Naive thymus-derived CD4-positive, alpha-beta T cell (primary cell): ENCODE measurements at regions not wholly inside any gene's neighbourhood (a gene's known extent, or its start where the extent isn't known, plus 50 kb on each side); places are given as distances from the start of the nearest gene placed in this dataset.

Experiments used
- ATAC-seq: fragments of 150-1000 bp; cut with Tn5 transposase; 2 replicates; pipeline ENCODE4 v1.10.0; 2021; ENCODE audit warnings: mild to moderate bottlenecking, moderate library complexity
- CTCF ChIA-PET: fragments of 350-600 bp; sonication (Branson Sonifier 250); formaldehyde crosslinking; loops from one replicate; lab custom pipeline; 2021; ENCODE audit warnings: antibody characterized with exemption; lab: Charles Lee
- POLR2A ChIA-PET: fragments of 350-600 bp; sonication (Branson Sonifier 250); formaldehyde crosslinking; loops from one replicate; lab custom pipeline; 2021; ENCODE audit warnings: antibody characterized with exemption, inconsistent platforms; lab: Charles Lee
- DNase-seq, 9 donors: peaks; one replicate each; pipeline versions ENCODE4 v3.0.0 to v3.0.0-alpha.2; 2020 to 2022; ENCODE audit warnings: mixed read lengths in 1 of 9
- H3K27ac ChIP-seq: one replicate; pipeline ENCODE4 v1.7.0; 2013; ENCODE audit warnings: mild to moderate bottlenecking, low read depth, low read length, moderate library complexity
- H3K27me3 ChIP-seq, 2 donors: one replicate each; pipeline ENCODE4 v1.7.0; 2013; ENCODE audit warnings: low read length in 2 of 2, mild to moderate bottlenecking in 2 of 2, moderate library complexity in 2 of 2; ENCODE audit not compliant: control insufficient read depth in 2 of 2, insufficient read depth in 2 of 2
- H3K36me3 ChIP-seq, 3 experiments: 1 replicate in 2 of 3; 2 replicates in 1 of 3; pipeline ENCODE4 v1.7.0; 2013; ENCODE audit warnings: low read length in 3 of 3, mild to moderate bottlenecking in 3 of 3, moderate library complexity in 1 of 3; ENCODE audit not compliant: insufficient read depth in 3 of 3, control insufficient read depth in 2 of 3
- H3K4me1 ChIP-seq, 2 donors: one replicate each; pipeline ENCODE4 v1.7.0; 2013; ENCODE audit warnings: low read length in 2 of 2, mild to moderate bottlenecking in 2 of 2, moderate library complexity in 1 of 2; ENCODE audit not compliant: control insufficient read depth in 2 of 2, insufficient read depth in 2 of 2
- H3K4me3 ChIP-seq: 2 replicates; pipeline ENCODE4 v1.7.0; 2013; ENCODE audit warnings: mild to moderate bottlenecking, low read length
- H3K9me3 ChIP-seq, 3 experiments: 1 replicate in 2 of 3; 2 replicates in 1 of 3; pipeline ENCODE4 v1.7.0; 2013; ENCODE audit warnings: low read length in 3 of 3; ENCODE audit not compliant: control insufficient read depth in 2 of 3
- H3K27ac Mint-ChIP-seq, 9 donors: one replicate each; pipeline ENCODE4 v1.8.0; 2020 to 2022; ENCODE audit warnings: mixed read lengths in 9 of 9, mild to moderate bottlenecking in 8 of 9, moderate library complexity in 5 of 9, inconsistent platforms in 2 of 9
- H3K27me3 Mint-ChIP-seq, 5 donors: one replicate each; pipeline ENCODE4 v1.8.0; 2021 to 2022; ENCODE audit warnings: mixed read lengths in 5 of 5, mild to moderate bottlenecking in 1 of 5
- H3K36me3 Mint-ChIP-seq, 5 donors: one replicate each; pipeline ENCODE4 v1.8.0; 2020 to 2022; ENCODE audit warnings: mixed read lengths in 5 of 5, mild to moderate bottlenecking in 3 of 5, inconsistent platforms in 1 of 5
- H3K4me1 Mint-ChIP-seq, 7 donors: one replicate each; pipeline ENCODE4 v1.8.0; 2020 to 2022; ENCODE audit warnings: mixed read lengths in 7 of 7, mild to moderate bottlenecking in 3 of 7, inconsistent platforms in 1 of 7
- H3K4me3 Mint-ChIP-seq, 10 donors: one replicate each; pipeline ENCODE4 v1.8.0; 2020 to 2022; ENCODE audit warnings: mild to moderate bottlenecking in 10 of 10, mixed read lengths in 10 of 10, moderate library complexity in 6 of 10, inconsistent platforms in 2 of 10
- H3K9me3 Mint-ChIP-seq, 11 donors: one replicate each; pipeline ENCODE4 v1.8.0; 2020 to 2022; ENCODE audit warnings: mixed read lengths in 11 of 11, mild to moderate bottlenecking in 4 of 11, inconsistent platforms in 1 of 11, moderate library complexity in 1 of 11
- intact Hi-C, 2 donors: fragments of 100-400 bp; cut with micrococcal nuclease; formaldehyde crosslinking; loops; one replicate each; pipeline ENCODE4 v1.15.1; 2023

DNA sequence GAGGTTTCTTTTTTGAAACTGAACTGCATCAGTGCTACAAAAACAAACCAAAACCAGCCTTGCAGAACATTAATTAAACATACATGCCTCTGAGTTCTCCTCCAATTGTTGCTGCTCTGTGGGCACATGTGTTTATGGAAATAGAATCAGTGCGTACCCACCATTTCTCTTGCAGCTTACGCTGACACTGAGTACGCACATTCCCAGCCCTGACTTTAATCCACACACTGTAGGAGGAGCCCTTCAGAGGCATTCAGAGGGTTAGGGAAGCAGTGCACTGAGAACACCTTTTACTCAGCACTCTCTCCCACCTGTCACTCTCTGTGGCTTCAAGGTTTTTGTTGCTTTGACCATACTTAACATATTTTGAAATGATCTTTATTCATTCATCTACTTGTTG is 250.5 kb upstream of the PWP1 start:
- no peaks in the 10 kb centered on the region for H3K9me3 Mint-ChIP-seq
- no peaks in the 10 kb centered on the region for H3K27me3 ChIP-seq
- no peaks in the 10 kb centered on the region for H3K36me3 ChIP-seq
- peaks cover 0 to 22% (median 4%) of the 10 kb centered on the region in 5 donors for H3K36me3 Mint-ChIP-seq
- intact Hi-C loops: no loop called here
- H3K4me3 ChIP-seq: no peak overlapping the region
- H3K4me1 ChIP-seq: no peaks in the 10 kb centered on the region
- POLR2A ChIA-PET: no interaction called here
- peak overlapping the region in 1 of 10 donors; percentile 32 for H3K4me3 Mint-ChIP-seq
- no peak for DNase-seq
- no peak for ATAC-seq
- peaks cover 13 to 31% (median 23%) of the 10 kb centered on the region in 7 donors for H3K4me1 Mint-ChIP-seq
- H3K27ac ChIP-seq: no peak overlapping the region
- no peaks in the 10 kb centered on the region for H3K27me3 Mint-ChIP-seq
- H3K9me3 ChIP-seq: no peaks in the 10 kb centered on the region
- peak overlapping the region in 2 of 9 donors; percentile 0 to 25 for H3K27ac Mint-ChIP-seq
- CTCF ChIA-PET: no interaction called here

DNA sequence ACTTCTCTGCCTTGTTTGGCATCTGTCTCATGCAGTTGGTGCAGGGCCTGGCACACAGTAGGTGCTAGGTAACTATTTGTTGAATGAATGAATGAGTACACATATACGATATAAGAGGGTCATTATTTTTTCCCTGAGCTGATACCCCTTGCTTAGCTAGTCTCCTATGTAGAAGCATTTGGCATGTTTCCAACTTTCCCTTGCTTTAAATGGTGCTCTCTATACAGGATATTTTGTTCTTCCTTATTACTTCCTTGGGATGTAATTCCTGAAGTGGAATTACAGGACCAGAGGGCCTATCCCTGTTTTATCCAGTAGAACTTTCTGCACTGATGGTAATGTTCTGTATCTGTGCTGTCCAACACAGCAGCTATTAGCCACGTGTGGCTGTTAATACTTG is 250.1 kb upstream of the PWP1 start:
- H3K4me3 Mint-ChIP-seq: no peak overlapping the region

DNA sequence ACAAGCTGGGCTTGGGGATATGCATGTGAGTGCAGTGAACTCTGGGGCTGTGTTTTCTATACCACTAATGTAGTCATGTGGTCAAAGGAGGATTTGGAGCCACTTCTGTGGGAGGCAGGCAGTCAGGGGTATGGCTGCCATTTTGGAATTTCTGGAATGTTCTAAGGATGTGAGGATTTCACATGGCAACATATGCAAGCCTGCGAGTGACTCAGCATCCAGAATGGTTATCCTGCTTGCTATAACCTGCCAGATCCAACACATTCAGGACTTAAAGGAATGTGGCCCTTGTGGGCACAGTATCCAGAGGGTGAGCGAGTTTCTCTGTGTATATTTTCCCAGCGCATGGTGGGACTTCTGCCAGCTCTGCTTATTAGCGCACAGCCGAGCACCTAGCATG is 249.2 kb upstream of the PWP1 start:
- no peak for ATAC-seq
- no peaks in the 10 kb centered on the region for H3K27me3 ChIP-seq
- POLR2A ChIA-PET: no interaction called here
- CTCF ChIA-PET: no interaction called here
- H3K4me1 ChIP-seq: no peaks in the 10 kb centered on the region
- H3K9me3 ChIP-seq: no peaks in the 10 kb centered on the region
- Mint-ChIP-seq H3K36me3 (peaks cover 2 to 27% (median 4%) of the 10 kb centered on the region in 5 donors), H3K27me3 (no peaks in the 10 kb centered on the region), H3K4me1 (peaks cover 11 to 29% (median 19%) of the 10 kb centered on the region in 7 donors), H3K9me3 (no peaks in the 10 kb centered on the region), H3K4me3 (no peak overlapping the region), H3K27ac (no peak overlapping the region)
- H3K36me3 ChIP-seq: no peaks in the 10 kb centered on the region
- DNase-seq: no peak
- no peak overlapping the region for H3K27ac ChIP-seq
- intact Hi-C loops: no loop called here
- H3K4me3 ChIP-seq: no peak overlapping the region

More for the DNA sequence above, 250.1 kb upstream of the PWP1 start:
- Histone ChIP-seq H3K4me3 (no peak overlapping the region), H3K9me3 (no peaks in the 10 kb centered on the region), H3K27ac (no peak overlapping the region), H3K4me1 (no peaks in the 10 kb centered on the region), H3K36me3 (no peaks in the 10 kb centered on the region), H3K27me3 (no peaks in the 10 kb centered on the region)
- CTCF ChIA-PET: no interaction called here
- Mint-ChIP-seq H3K27ac (peak overlapping the region in 1 of 9 donors; percentile 0), H3K9me3 (no peaks in the 10 kb centered on the region), H3K4me1 (peaks cover 16 to 31% (median 22%) of the 10 kb centered on the region in 7 donors), H3K36me3 (peaks cover 2 to 26% (median 4%) of the 10 kb centered on the region in 5 donors), H3K27me3 (no peaks in the 10 kb centered on the region)
- DNase-seq (no peak), ATAC-seq (no peak)
- intact Hi-C loops: no loop called here
- POLR2A ChIA-PET: no interaction called here

DNA sequence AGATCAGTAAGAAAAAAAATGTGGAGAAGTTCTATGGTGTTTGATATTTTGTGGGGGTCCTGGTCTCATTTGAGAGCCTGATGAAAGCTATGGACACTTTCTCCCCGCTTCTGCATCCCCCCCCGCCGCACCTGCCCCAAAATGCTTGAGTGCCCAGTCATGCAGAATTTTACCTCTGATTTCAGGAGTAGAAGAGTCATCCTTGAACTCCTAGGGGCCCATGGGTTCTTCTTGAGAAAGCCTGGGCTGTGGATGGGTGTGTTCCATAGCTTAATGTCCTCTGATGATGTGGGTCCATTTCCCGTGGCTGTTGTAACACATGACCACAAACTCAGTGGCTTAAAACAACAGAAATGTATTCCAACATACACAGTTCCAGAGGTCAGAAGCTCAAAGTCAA is 248.8 kb upstream of the PWP1 start:
- no peak for ATAC-seq
- no peaks in the 10 kb centered on the region for H3K9me3 Mint-ChIP-seq

DNA sequence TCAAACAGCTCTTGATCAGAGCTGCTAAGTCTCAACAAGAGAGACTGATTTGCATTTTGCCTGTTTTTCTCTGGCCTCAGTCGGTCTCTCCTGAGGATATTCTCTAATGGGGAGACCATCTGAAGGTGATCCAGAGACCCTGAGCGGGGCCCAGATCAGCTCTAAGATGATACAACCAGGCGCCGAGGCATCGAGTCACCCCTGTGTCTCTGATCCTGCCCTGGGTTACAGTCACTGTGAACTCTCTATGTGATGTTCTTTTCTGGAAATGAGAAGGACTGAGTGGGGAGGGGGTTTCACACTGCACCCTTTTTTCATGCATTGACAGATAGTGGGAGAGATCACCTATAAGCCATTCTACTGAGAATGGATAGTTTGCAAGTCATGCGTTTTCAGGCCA is 247.6 kb upstream of the PWP1 start:
- no peak overlapping the region for H3K4me3 Mint-ChIP-seq
- Histone ChIP-seq H3K27me3 (no peaks in the 10 kb centered on the region), H3K4me1 (no peaks in the 10 kb centered on the region), H3K27ac (no peak overlapping the region), H3K36me3 (no peaks in the 10 kb centered on the region), H3K9me3 (no peaks in the 10 kb centered on the region), H3K4me3 (no peak overlapping the region)
- DNase-seq (no peak), ATAC-seq (no peak)
- POLR2A ChIA-PET: interaction anchor here (1.0 kb wide), 1 partner anchor 14 kb away, joined by 3 read pairs; no protein-coding TSS in a partner anchor
- CTCF ChIA-PET: no interaction called here
- intact Hi-C loops: no loop called here
- H3K27ac Mint-ChIP-seq: no peak overlapping the region
- peaks cover 8 to 24% (median 18%) of the 10 kb centered on the region in 7 donors for H3K4me1 Mint-ChIP-seq
- H3K27me3 Mint-ChIP-seq: no peaks in the 10 kb centered on the region
- no peaks in the 10 kb centered on the region for H3K9me3 Mint-ChIP-seq
- peaks cover 2 to 20% (median 4%) of the 10 kb centered on the region in 5 donors for H3K36me3 Mint-ChIP-seq

More for the DNA sequence above, 248.8 kb upstream of the PWP1 start:
- Histone ChIP-seq H3K36me3 (no peaks in the 10 kb centered on the region), H3K27ac (no peak overlapping the region), H3K4me3 (no peak overlapping the region), H3K4me1 (no peaks in the 10 kb centered on the region), H3K27me3 (no peaks in the 10 kb centered on the region), H3K9me3 (no peaks in the 10 kb centered on the region)
- intact Hi-C loops: no loop called here
- DNase-seq: no peak
- H3K27ac Mint-ChIP-seq: no peak overlapping the region
- H3K36me3 Mint-ChIP-seq: peaks cover 2 to 27% (median 4%) of the 10 kb centered on the region in 5 donors
- peaks cover 11 to 28% (median 20%) of the 10 kb centered on the region in 7 donors for H3K4me1 Mint-ChIP-seq
- no peaks in the 10 kb centered on the region for H3K27me3 Mint-ChIP-seq
- ChIA-PET POLR2A (interaction anchor here (1.0 kb wide), 1 partner anchor 15 kb away, joined by 3 read pairs; no protein-coding TSS in a partner anchor), CTCF (interaction anchor here (0.6 kb wide), 1 partner anchor 333 kb away, joined by 4 read pairs; no protein-coding TSS in a partner anchor)
- H3K4me3 Mint-ChIP-seq: no peak overlapping the region

DNA sequence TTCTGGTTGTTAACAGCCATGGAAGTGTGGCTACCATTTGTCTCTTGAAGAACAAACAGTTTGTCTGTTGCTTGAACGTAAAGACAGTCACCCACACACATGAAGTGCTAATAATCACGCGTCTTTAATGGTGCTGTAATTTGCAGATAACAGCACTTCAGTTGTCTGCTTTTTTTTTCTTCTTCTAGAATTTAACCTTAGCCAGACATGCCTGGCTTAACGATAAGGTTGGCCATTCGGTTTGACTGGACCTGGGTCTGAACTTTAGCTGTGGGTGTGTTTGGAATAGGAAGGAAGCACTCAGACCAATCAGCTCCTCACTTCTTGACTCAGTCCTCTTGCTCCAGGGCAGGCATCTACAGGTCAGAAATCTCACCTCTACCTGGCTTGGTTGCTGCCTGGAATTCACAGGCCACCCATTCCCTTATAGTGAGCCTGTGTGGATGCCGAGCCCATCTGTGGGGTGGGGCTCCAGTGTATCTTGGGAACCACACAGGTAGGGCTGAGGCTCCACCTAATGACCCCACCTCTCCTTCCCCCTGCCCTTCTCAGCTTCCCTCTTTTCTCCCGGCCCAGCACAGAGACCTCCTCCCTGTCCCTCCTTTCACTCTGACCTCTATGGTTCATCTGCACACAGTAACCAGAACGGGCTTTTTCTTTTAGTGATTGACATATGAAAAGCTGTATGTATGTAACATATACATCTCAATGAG is 246.4 kb upstream of the PWP1 start:
- no peaks in the 10 kb centered on the region for H3K9me3 ChIP-seq
- peaks cover 8 to 28% (median 21%) of the 10 kb centered on the region in 7 donors for H3K4me1 Mint-ChIP-seq
- DNase-seq: no peak

More for the DNA sequence above, 246.4 kb upstream of the PWP1 start:
- Mint-ChIP-seq H3K27ac (peak overlapping the region in 3 of 9 donors; percentile 11 to 23 (median 18)), H3K36me3 (peaks cover 3 to 17% (median 4%) of the 10 kb centered on the region in 5 donors), H3K9me3 (peaks cover 0 to 4% (median 0%) of the 10 kb centered on the region in 11 donors), H3K27me3 (no peaks in the 10 kb centered on the region), H3K4me3 (no peak overlapping the region)
- Histone ChIP-seq H3K27ac (no peak overlapping the region), H3K4me1 (no peaks in the 10 kb centered on the region), H3K36me3 (no peaks in the 10 kb centered on the region), H3K27me3 (no peaks in the 10 kb centered on the region), H3K4me3 (no peak overlapping the region)
- POLR2A ChIA-PET: no interaction called here
- intact Hi-C loops: no loop called here
- no peak for ATAC-seq
- CTCF ChIA-PET: no interaction called here
